ENCODE measurements at regions not wholly inside any gene's neighbourhood (a gene's known extent, or its start where the extent isn't known, plus 50 kb on each side); places are given as distances from the start of the nearest gene placed in this dataset.

DNA sequence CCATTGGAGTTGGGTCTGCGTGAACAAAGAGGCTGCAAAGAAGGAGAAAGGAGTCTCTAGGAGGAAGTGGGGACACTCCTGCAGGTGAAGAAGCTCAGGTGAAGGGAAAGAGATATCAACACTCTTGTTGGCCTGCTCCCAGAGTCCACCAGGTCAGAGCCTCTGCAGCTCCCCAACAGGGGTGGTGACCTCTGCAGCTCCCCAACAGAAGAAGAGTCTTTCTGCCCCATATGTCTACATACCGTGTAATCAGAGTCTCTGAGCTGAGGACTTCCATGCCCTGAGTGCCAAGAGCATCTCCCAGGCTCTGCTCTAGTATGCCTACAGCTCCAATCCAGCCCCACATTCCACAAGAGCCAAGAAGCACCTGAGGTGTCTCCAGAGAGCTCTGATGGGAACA is 67.4 kb upstream of the TRPC7 start:
- Histone ChIP-seq H3K36me3 (ENCODE audit: control insufficient read depth in 2 of 4, insufficient read depth in 4 of 4, low read length in 3 of 4) (no peaks in the 10 kb centered on the region), H3K4me1 (replicated peaks in 1 of 4; ENCODE audit: control insufficient read depth in 3 of 4, insufficient read depth in 4 of 4, low read length in 3 of 4) (no peaks in the 10 kb centered on the region), H4K91ac (replicated peaks; ENCODE audit: insufficient read length, low read length) (no peak overlapping the region), H4K8ac (ENCODE audit: extremely low read depth, insufficient read depth, low read length) (no peak overlapping the region), H3K9ac (replicated peaks in 1 of 4; ENCODE audit: extremely low read depth in 1 of 4, low read depth in 3 of 4, low read length in 3 of 4) (no peak overlapping the region), H4K5ac (ENCODE audit: insufficient read length, low read depth, low read length) (no peak overlapping the region), H3K4ac (replicated peaks; ENCODE audit: insufficient read length, low read depth, low read length) (no peak overlapping the region), H3K27ac (ENCODE audit: low read depth, low read length) (no peak overlapping the region), H3K27me3 (replicated peaks in 1 of 4; ENCODE audit: control insufficient read depth in 3 of 4, extremely low read depth in 1 of 4, insufficient read depth in 3 of 4, low read length in 3 of 4) (no peaks in the 10 kb centered on the region; a peak in 1 of 7 replicates), H4K20me1 (replicated peaks in 1 of 2; ENCODE audit: control insufficient read depth in 1 of 2, insufficient read depth in 2 of 2, low read length in 2 of 2) (no peaks in the 10 kb centered on the region), H2BK120ac (replicated peaks; ENCODE audit: low read depth, low read length) (no peak overlapping the region), H3K14ac (ENCODE audit: insufficient read length) (no peak overlapping the region), H3K56ac (replicated peaks; ENCODE audit: insufficient read length, low read depth, low read length) (no peak overlapping the region), H2BK5ac (ENCODE audit: low read depth, low read length) (no peak overlapping the region), H2AK5ac (ENCODE audit: low read depth, low read length) (no peak overlapping the region), H2BK12ac (ENCODE audit: low read depth, low read length) (no peak overlapping the region), H3K23me2 (ENCODE audit: low read depth, low read length) (no peaks in the 10 kb centered on the region), H3K9me3 (ENCODE audit: insufficient read depth in 2 of 2, low read depth in 1 of 2, low read length in 1 of 2) (no peaks in the 10 kb centered on the region), H3K79me1 (ENCODE audit: low read depth, low read length) (no peaks in the 10 kb centered on the region), H3K4me2 (ENCODE audit: insufficient read depth in 1 of 2, low read depth in 2 of 2, low read length in 2 of 2) (no peak overlapping the region), H3K23ac (ENCODE audit: insufficient read length) (no peak overlapping the region), H3K4me3 (ENCODE audit: extremely low read depth in 1 of 4, insufficient read depth in 2 of 4, low read depth in 3 of 4, low read length in 4 of 4) (no peak overlapping the region), H2BK15ac (ENCODE audit: low read length) (no peak overlapping the region), H2AFZ (ENCODE audit: low read length) (no peak overlapping the region), H3K18ac (ENCODE audit: extremely low read depth, low read length) (no peak overlapping the region), H3K79me2 (ENCODE audit: control insufficient read depth in 1 of 2, insufficient read depth in 2 of 2, low read length in 2 of 2) (no peaks in the 10 kb centered on the region), H2BK20ac (ENCODE audit: low read length) (no peak overlapping the region)
- ChIA-PET CTCF (ENCODE audit: partially characterized antibody) (interaction anchor here (0.7 to 1.1 kb wide), 4 partner anchors 17 to 455 kb away, joined by 3 to 4 read pairs (median 3); no protein-coding TSS in a partner anchor), POLR2A (ENCODE audit: partially characterized antibody) (no interaction called here)
- no peak for FAIRE-seq
- DNase-seq (ENCODE audit: low read depth in 1 of 2, low spot score in 2 of 2) = no peak
- 86% methylated on average over 2 of the region's 2 CpGs; no CpG with 5 or more reads in 1 of the 2 experiments for WGBS, 2 experiments (ENCODE audit: extremely low coverage in 1 of 2, insufficient coverage in 1 of 2, insufficient read length in 1 of 2, insufficient replicate concordance in 2 of 2, low coverage in 1 of 2, low lambda C conversion rate in 2 of 2, missing lambda C conversion rate in 1 of 2)
- no peak for TF ChIP-seq FOSL1 (IDR thresholded peaks at IDR 0.05; ENCODE audit: insufficient read depth, low read depth, low read length)
- TF ChIP-seq YY1 (IDR thresholded peaks at IDR 0.05; ENCODE audit: low read depth, low read length) = no peak
- TF ChIP-seq POLR2AphosphoS5 (IDR thresholded peaks at IDR 0.05; ENCODE audit: low read depth, low read length) = no peak
- no peak for TF ChIP-seq EP300 (IDR thresholded peaks at IDR 0.05; ENCODE audit: borderline replicate concordance in 1 of 2, low read depth in 2 of 2, low read length in 2 of 2)
- TF ChIP-seq SRF (IDR thresholded peaks at IDR 0.05; ENCODE audit: low read depth, low read length) = no peak
- TF ChIP-seq SIX5 (IDR thresholded peaks at IDR 0.05; ENCODE audit: low read depth, low read length) = no peak
- no peak for TF ChIP-seq TAF7 (optimal IDR thresholded peaks at IDR 0.05; ENCODE audit: borderline replicate concordance, low read depth, low read length)
- TF ChIP-seq JUND (IDR thresholded peaks at IDR 0.05; ENCODE audit: low read length) = no peak
- no peak for TF ChIP-seq RBBP5 (IDR thresholded peaks at IDR 0.05; ENCODE audit: borderline replicate concordance, low read depth, low read length)
- no peak for TF ChIP-seq SAP30 (IDR thresholded peaks at IDR 0.05; ENCODE audit: insufficient read depth, insufficient replicate concordance, low read length)
- TF ChIP-seq EGR1 (IDR thresholded peaks at IDR 0.05; ENCODE audit: borderline replicate concordance, low read depth, low read length) = no peak
- TF ChIP-seq, protein P1, sequence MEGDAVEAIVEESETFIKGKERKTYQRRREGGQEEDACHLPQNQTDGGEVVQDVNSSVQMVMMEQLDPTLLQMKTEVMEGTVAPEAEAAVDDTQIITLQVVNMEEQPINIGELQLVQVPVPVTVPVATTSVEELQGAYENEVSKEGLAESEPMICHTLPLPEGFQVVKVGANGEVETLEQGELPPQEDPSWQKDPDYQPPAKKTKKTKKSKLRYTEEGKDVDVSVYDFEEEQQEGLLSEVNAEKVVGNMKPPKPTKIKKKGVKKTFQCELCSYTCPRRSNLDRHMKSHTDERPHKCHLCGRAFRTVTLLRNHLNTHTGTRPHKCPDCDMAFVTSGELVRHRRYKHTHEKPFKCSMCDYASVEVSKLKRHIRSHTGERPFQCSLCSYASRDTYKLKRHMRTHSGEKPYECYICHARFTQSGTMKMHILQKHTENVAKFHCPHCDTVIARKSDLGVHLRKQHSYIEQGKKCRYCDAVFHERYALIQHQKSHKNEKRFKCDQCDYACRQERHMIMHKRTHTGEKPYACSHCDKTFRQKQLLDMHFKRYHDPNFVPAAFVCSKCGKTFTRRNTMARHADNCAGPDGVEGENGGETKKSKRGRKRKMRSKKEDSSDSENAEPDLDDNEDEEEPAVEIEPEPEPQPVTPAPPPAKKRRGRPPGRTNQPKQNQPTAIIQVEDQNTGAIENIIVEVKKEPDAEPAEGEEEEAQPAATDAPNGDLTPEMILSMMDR (IDR thresholded peaks at IDR 0.05; ENCODE audit: control extremely low read depth in 1 of 3, insufficient read depth in 1 of 3, low read depth in 1 of 3, low read length in 3 of 3) = no peak

Data from H1 (cell line).